H1 (cell line): ENCODE measurements at regions not wholly inside any gene's neighbourhood (a gene's known extent, or its start where the extent isn't known, plus 50 kb on each side); places are given as distances from the start of the nearest gene placed in this dataset.

Experiments
- CHD1 ChIP-seq: IDR thresholded peaks from 2 replicates; pipeline ENCODE4 v1.6.1; 2012; ENCODE audit warnings: low read depth, low read length, improper control_type of control experiment
- KDM5A ChIP-seq: fragments of 200-600 bp; IDR thresholded peaks from 2 replicates; pipeline ENCODE4 v1.7.1; 2012; ENCODE audit warnings: mild to moderate bottlenecking, low read length, inconsistent platforms, mixed read lengths
- SIRT6 ChIP-seq: IDR thresholded peaks from one replicate; pipeline ENCODE4 v1.7.1; 2012; ENCODE audit warnings: low read length, inconsistent platforms
- TF ChIP-seq, protein P1 (sequence below), 3 experiments: IDR thresholded peaks; 1 replicate in 2 of 3; 2 replicates in 1 of 3; pipeline versions ENCODE4 v1.5.1 to v1.6.1; 2011; ENCODE audit warnings: low read length in 3 of 3, mild to moderate bottlenecking in 3 of 3, inconsistent platforms in 2 of 3, low read depth in 1 of 3, moderate library complexity in 1 of 3; ENCODE audit not compliant: insufficient read depth in 1 of 3; ENCODE audit errors: control extremely low read depth in 1 of 3

DNA sequence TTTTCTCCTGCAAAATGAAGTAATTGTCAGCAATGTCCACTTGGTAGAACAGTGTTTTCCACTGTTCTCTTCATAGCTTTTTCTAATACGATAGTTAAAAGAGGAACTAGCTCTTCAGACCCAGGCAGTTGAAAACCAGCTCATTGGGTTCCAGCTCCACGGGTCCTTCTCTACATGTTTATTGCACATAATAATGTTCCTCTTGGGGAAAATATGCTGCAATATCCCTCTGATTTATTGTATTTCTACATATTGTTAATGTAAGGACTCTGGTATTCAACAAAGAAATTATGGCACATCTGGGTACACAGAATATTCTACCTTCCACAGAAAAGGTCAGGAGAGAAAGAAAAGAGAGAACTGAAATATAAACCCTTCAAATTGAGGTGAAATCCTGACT is 473.4 kb downstream of the TRIML1 start (continued):
- TF ChIP-seq, protein P1, sequence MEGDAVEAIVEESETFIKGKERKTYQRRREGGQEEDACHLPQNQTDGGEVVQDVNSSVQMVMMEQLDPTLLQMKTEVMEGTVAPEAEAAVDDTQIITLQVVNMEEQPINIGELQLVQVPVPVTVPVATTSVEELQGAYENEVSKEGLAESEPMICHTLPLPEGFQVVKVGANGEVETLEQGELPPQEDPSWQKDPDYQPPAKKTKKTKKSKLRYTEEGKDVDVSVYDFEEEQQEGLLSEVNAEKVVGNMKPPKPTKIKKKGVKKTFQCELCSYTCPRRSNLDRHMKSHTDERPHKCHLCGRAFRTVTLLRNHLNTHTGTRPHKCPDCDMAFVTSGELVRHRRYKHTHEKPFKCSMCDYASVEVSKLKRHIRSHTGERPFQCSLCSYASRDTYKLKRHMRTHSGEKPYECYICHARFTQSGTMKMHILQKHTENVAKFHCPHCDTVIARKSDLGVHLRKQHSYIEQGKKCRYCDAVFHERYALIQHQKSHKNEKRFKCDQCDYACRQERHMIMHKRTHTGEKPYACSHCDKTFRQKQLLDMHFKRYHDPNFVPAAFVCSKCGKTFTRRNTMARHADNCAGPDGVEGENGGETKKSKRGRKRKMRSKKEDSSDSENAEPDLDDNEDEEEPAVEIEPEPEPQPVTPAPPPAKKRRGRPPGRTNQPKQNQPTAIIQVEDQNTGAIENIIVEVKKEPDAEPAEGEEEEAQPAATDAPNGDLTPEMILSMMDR (IDR thresholded peaks at IDR 0.05; ENCODE audit: control extremely low read depth in 1 of 3, insufficient read depth in 1 of 3, low read depth in 1 of 3, low read length in 3 of 3) = no peak
- no peak for TF ChIP-seq SIRT6
- TF ChIP-seq KDM5A = no peak
- no peak for TF ChIP-seq CHD1
